ELR (cell line): ENCODE measurements at regions not wholly inside any gene's neighbourhood (a gene's known extent, or its start where the extent isn't known, plus 50 kb on each side); places are given as distances from the start of the nearest gene placed in this dataset.
"Not testable (repeated sequence)": the region's sequence is repeated elsewhere in the genome, so short reads cannot be mapped to it uniquely, and the experiment has no call there.

Experiments
- DNase-seq: peaks from one replicate; pipeline ENCODE4 v3.0.0-alpha.2; 2015; ENCODE audit warnings: low read depth

- DNase-seq = no peak
Measured at GRCh38 chr5:12125895-12126294, 221.6 kb upstream of the CTNND2 start.

DNA sequence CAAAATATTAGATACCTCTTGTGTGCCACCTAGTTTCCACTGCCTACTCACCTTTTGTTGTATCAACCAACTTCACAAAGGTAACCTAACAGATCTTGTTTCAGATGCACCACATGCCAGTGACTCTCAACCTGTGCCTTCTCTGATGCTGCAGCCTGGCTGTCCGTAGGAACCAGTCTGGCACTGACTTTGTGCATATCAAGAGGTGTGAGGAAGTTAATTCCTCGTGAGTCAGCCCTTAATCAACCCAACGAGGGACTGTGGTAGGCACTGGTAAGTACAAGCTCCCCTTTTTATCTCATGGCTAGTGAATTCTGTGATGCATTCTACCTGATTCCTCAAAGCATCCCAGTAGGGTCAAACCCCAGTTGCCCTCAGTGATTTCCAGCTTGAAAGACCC, 215.4 kb upstream of the CTNND2 start:
- DNase-seq = no peak

GRCh38 chr5:12114075-12114474, 209.8 kb upstream of the CTNND2 start:
- no peak for DNase-seq

GRCh38 chr5:12113062-12113461, 208.8 kb upstream of the CTNND2 start:
- DNase-seq = no peak

GRCh38 chr5:12111261-12111660, 207.0 kb upstream of the CTNND2 start:
- DNase-seq = no peak

GRCh38 chr5:12110629-12111028, 206.4 kb upstream of the CTNND2 start:
- DNase-seq = no peak

DNA sequence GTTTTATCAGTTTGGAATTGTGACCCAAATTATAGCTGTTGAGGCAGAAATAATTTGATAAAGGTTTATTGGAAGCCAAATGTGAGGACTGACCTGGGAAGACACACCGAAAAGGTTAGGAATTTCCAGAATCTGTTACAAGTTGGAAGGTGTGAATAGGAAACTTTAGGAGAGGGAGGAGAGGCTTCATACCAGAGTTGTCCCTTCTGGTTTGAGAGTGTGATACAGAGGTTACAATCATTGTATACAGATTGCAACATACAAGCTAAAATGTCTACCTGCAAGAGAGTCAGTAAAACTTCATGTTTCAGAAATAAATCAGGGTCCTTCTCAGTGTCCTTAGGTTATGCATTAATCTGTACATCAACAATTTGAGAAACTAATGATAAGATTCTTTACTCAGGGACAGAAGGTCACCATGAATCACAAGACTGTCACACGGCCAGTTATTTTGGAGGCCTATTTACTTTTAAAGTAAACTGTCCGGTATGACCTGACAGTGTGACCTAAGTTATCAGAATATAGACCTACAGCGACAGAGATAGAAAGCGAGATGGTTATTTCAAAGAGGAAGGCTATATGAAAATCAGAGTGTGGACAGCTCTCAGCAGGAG, 204.9 kb upstream of the CTNND2 start:
- no peak for DNase-seq

DNA sequence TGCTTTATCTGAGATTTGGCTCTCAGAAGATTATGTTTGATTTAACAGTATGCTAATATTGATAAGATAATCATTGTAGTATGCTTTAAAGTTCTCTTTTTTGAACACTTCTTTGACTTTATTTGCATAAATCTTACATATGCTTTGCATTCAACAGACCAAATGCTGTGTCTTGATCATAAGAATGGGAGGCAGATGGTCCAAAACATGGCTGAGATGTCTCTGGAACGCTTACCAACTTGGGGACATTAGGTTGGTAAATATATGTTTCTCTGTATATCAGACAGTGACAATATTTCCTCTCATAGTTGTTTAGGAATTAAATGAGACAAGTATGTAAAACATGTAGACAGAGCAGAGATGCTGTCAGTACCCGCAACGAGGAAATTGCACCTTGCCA, 197.9 kb upstream of the CTNND2 start:
- DNase-seq = no peak

- DNase-seq = no peak
Measured at GRCh38 chr5:12100542-12100941, 196.3 kb upstream of the CTNND2 start.

GRCh38 chr5:12099296-12099695, 195.1 kb upstream of the CTNND2 start:
- DNase-seq = no peak

DNA sequence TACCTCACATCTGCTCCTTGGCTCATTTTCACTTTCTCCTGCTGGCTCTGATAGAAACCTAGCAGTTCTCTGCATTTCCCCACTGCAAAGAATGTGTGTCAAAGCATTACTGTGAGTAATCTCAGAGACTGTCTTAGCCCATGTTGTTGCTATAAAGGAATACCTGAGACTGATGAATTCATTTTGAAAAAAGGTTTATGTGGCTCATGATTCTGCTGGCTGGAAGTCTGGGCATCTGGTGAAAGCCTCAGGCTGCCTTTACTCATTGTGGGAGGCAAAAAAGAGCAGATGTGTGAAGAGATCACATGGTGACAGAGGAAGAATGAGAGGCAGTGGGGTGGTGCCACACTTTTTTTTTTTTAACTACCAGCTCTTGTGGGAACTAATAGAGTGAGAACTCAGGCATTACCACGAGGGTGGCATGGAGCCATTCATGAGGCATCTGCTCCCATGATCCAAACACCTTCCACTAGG, 191.6 kb upstream of the CTNND2 start:
- DNase-seq = peak; percentile 26

GRCh38 chr5:12093586-12093985, 189.3 kb upstream of the CTNND2 start:
- DNase-seq = no peak

DNA sequence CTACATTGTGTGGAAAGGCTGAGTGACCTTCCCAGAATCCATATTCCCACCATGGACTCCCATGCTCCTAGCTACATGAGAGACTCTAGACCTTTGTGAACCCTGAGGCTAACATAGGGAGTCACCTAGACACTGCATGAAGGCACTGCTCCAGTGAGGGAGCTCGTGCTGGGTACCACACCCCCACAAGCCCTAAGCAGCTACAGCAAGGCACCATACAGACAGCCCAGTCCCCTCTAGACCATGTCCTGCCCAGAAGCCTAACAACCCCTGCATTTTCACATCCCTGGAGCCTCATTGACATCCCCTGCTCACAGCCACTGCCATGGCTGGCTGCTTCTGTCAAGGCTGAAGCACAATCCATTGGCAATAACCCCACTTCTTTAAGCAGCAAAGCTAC, 176.5 kb upstream of the CTNND2 start:
- DNase-seq = no peak

- not testable (repeated sequence) for DNase-seq
Measured at GRCh38 chr5:12078286-12078685, 174.0 kb upstream of the CTNND2 start.

- no peak for DNase-seq
Measured at GRCh38 chr5:12073426-12073825, 169.2 kb upstream of the CTNND2 start.

DNA sequence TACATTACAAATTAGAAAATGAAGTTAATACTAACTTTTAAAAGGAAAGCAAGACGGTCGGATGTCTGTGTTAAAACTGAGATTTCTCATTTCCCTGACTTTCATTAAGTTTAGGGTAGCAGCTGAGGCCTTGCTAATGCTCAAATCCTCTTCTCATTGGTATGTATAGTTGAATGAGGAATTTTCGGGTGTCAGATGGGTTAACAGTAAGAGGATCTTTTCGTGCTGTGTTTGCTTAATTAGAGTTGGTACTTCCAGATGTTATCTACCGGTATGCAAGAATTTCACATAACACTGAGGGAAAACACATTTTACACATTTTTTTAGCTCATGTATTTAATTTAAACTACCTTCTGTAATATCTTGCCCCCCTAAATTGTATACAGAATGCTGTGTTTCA, 168.2 kb upstream of the CTNND2 start:
- no peak for DNase-seq

DNA sequence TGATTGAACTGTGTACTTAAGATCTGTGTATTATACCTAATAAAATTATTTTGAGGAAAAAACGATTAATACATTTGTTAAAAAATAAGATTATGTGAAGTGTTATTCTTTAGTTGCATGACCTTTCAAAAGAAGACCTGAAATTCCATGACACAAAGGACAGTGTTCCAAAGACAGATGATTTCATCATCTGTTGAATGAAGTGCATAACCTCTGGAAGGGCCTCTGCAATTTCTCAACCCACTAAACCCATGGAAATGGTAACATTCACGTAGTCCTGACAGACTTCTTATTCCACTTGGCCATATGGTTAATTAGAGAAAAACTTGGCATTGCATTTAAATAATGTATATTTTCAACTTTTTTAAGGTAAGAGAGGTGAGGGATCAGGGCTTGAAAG, 167.2 kb upstream of the CTNND2 start:
- DNase-seq = no peak

DNA sequence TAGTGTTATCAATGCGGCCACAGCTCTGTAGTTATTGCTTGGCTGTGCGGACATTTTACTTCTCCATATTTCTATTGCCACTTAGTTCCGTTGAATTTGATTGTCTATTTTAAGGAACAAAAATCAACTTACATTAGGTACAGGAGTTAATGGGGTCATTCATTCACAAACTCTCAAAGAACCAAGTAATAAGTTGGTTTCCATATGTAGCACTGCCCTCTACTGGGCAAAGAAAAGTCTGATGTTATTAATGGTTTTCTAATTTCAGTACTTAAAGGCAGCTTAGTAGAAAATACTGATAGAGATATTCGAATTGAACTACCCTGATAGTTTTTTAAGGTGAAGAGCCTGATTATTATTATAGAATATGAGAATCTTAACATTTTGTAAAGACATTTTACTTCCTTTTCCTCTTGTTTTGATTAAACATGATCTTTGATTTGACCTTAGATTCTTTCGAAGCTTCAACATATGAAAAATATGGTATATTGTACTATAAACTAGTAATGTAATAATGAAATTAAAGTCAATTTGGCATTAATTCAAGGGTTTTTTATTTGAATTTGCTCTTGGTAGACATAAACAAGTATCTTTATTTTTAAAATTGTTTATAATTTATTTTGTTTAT, 119.5 kb upstream of the CTNND2 start:
- DNase-seq = peak; percentile 62

- DNase-seq = no peak
Measured at GRCh38 chr5:12022444-12022843, 118.2 kb upstream of the CTNND2 start.

DNA sequence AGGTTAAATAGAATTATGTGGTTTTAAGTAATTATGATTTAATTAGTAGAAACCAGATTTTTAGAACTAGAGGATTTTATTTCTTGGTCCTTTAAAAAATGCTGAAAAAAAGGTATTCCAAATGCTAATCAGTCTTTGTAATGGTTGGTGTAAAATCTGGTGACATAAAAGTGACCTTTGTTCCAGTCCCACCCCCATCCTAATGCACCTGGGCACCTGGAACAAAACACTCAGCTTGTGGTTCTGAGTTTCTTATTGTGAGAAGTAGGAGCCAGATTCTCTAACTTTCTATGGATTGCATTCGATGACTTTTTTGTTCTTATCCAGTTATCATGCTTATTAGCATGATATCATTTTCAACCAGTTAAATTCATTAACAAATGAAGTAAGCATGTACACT, 115.1 kb upstream of the CTNND2 start:
- DNase-seq = no peak

GRCh38 chr5:12017007-12017406, 112.8 kb upstream of the CTNND2 start:
- no peak for DNase-seq

DNA sequence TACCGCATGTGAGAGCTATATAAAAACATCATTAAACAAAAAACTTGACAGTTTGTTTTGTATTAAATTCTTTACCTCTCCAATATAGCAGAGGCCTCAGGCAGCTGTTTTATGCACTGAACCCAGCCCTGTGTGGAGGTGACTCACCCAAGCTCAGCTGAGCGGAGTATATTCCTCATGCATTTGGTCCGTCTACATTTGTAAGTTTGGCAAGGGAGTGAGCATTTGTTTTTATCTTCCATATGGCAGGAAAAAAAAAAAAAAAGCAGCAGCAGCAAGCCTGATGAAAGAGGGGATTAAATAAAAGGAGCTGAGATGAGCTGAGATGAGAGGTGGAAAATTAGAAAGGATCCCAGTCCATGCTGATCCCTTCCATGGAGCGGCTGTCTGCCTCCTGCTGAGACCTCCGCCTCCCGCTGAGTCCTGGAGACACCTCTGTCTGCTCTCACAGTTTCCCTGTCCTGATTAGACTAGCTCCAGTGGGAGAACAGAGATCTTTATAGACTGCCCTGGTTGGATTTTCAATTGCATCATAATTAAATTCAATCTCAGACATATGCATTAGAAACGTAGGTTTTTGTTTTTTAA, 112.0 kb upstream of the CTNND2 start:
- peak; percentile 15 for DNase-seq

- DNase-seq = no peak
Measured at GRCh38 chr5:12013351-12013750, 109.1 kb upstream of the CTNND2 start.

DNA sequence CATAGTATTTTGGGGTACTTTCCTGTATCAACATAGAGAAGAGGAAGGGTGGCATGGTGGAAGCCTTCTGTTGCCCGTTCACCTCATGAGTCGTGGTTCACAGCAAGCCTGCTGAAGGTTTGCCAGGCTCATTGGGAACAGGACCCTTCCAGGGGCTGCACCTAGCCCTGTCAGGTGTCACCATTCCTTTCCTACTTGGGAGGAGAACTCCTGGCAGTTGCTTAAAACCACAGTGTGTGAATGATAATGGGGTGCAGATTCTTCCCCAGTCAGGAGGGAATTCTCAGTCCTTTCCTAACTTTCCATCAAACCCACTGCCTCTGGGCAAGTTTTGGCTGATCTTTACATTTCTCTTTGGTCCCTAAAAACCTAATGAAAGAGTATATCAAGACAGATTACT, 99.4 kb upstream of the CTNND2 start:
- no peak for DNase-seq
